ENCODE measurements at regions not wholly inside any gene's neighbourhood (a gene's known extent, or its start where the extent isn't known, plus 50 kb on each side); places are given as distances from the start of the nearest gene placed in this dataset.
"Not testable (repeated sequence)": the region's sequence is repeated elsewhere in the genome, so short reads cannot be mapped to it uniquely, and the experiment has no call there.

GRCh38 chr9:62839168-62839567 lies 1649.3 kb downstream of the SPATA31A7 start:
- not testable (repeated sequence) for H3K36me3 ChIP-seq (ENCODE audit: control insufficient read depth, low read depth, low read length); H3K9me3 ChIP-seq (ENCODE audit: control insufficient read depth, low read depth, low read length); H3K9ac ChIP-seq (ENCODE audit: low read length); H3K27ac ChIP-seq (ENCODE audit: low read length); H3K4me1 ChIP-seq (ENCODE audit: control insufficient read depth, low read depth, low read length); H3K4me3 ChIP-seq (ENCODE audit: low read length)
- peaks cover 86% of the 10 kb centered on the region for H3K27me3 ChIP-seq (ENCODE audit: control insufficient read depth, insufficient read depth, low read length)

- H3K4me1 ChIP-seq (ENCODE audit: control insufficient read depth, low read depth, low read length), result not testable (repeated sequence)
These were observed 1653.3 kb downstream of the SPATA31A7 start for GRCh38 chr9:62843145-62843544.

GRCh38 chr9:62843706-62844290 lies 1654.0 kb downstream of the SPATA31A7 start:
- H3K36me3 ChIP-seq (ENCODE audit: control insufficient read depth, low read depth, low read length); H3K4me3 ChIP-seq (ENCODE audit: low read length); H3K9ac ChIP-seq (ENCODE audit: low read length); H3K4me1 ChIP-seq (ENCODE audit: control insufficient read depth, low read depth, low read length); H3K27ac ChIP-seq (ENCODE audit: low read length); H3K9me3 ChIP-seq (ENCODE audit: control insufficient read depth, low read depth, low read length): not testable (repeated sequence)
- peaks cover 60% of the 10 kb centered on the region for H3K27me3 ChIP-seq (ENCODE audit: control insufficient read depth, insufficient read depth, low read length)

More at GRCh38 chr9:62843145-62843544, 1653.3 kb downstream of the SPATA31A7 start:
- H3K9ac ChIP-seq (ENCODE audit: low read length); H3K9me3 ChIP-seq (ENCODE audit: control insufficient read depth, low read depth, low read length); H3K4me3 ChIP-seq (ENCODE audit: low read length); H3K27ac ChIP-seq (ENCODE audit: low read length); H3K36me3 ChIP-seq (ENCODE audit: control insufficient read depth, low read depth, low read length): not testable (repeated sequence)
- H3K27me3 ChIP-seq (ENCODE audit: control insufficient read depth, insufficient read depth, low read length), result peaks cover 64% of the 10 kb centered on the region

- not testable (repeated sequence) for H3K9ac ChIP-seq (ENCODE audit: low read length); H3K9me3 ChIP-seq (ENCODE audit: control insufficient read depth, low read depth, low read length); H3K4me3 ChIP-seq (ENCODE audit: low read length); H3K4me1 ChIP-seq (ENCODE audit: control insufficient read depth, low read depth, low read length); H3K27ac ChIP-seq (ENCODE audit: low read length); H3K36me3 ChIP-seq (ENCODE audit: control insufficient read depth, low read depth, low read length)
- H3K27me3 ChIP-seq (ENCODE audit: control insufficient read depth, insufficient read depth, low read length), result peaks cover 56% of the 10 kb centered on the region
These were observed 1654.9 kb downstream of the SPATA31A7 start for GRCh38 chr9:62844681-62845185.

- not testable (repeated sequence) for H3K9me3 ChIP-seq (ENCODE audit: control insufficient read depth, low read depth, low read length); H3K4me3 ChIP-seq (ENCODE audit: low read length); H3K9ac ChIP-seq (ENCODE audit: low read length); H3K4me1 ChIP-seq (ENCODE audit: control insufficient read depth, low read depth, low read length); H3K36me3 ChIP-seq (ENCODE audit: control insufficient read depth, low read depth, low read length); H3K27ac ChIP-seq (ENCODE audit: low read length)
- H3K27me3 ChIP-seq (ENCODE audit: control insufficient read depth, insufficient read depth, low read length), result peaks cover 60% of the 10 kb centered on the region
These were observed 1658.4 kb downstream of the SPATA31A7 start for GRCh38 chr9:62848258-62848657.

GRCh38 chr9:62849991-62850390 lies 1660.2 kb downstream of the SPATA31A7 start:
- not testable (repeated sequence) for H3K9me3 ChIP-seq (ENCODE audit: control insufficient read depth, low read depth, low read length); H3K36me3 ChIP-seq (ENCODE audit: control insufficient read depth, low read depth, low read length); H3K9ac ChIP-seq (ENCODE audit: low read length); H3K4me1 ChIP-seq (ENCODE audit: control insufficient read depth, low read depth, low read length); H3K4me3 ChIP-seq (ENCODE audit: low read length); H3K27ac ChIP-seq (ENCODE audit: low read length)
- H3K27me3 ChIP-seq (ENCODE audit: control insufficient read depth, insufficient read depth, low read length), result peaks cover 52% of the 10 kb centered on the region

- H3K27me3 ChIP-seq (ENCODE audit: control insufficient read depth, insufficient read depth, low read length), result peaks cover 69% of the 10 kb centered on the region
- H3K4me1 ChIP-seq (ENCODE audit: control insufficient read depth, low read depth, low read length); H3K36me3 ChIP-seq (ENCODE audit: control insufficient read depth, low read depth, low read length); H3K4me3 ChIP-seq (ENCODE audit: low read length); H3K27ac ChIP-seq (ENCODE audit: low read length); H3K9ac ChIP-seq (ENCODE audit: low read length); H3K9me3 ChIP-seq (ENCODE audit: control insufficient read depth, low read depth, low read length): not testable (repeated sequence)
These were observed 1667.4 kb downstream of the SPATA31A7 start for GRCh38 chr9:62857280-62857679.

GRCh38 chr9:62858240-62858639 lies 1668.4 kb downstream of the SPATA31A7 start:
- not testable (repeated sequence) for H3K27ac ChIP-seq (ENCODE audit: low read length); H3K9me3 ChIP-seq (ENCODE audit: control insufficient read depth, low read depth, low read length); H3K4me1 ChIP-seq (ENCODE audit: control insufficient read depth, low read depth, low read length); H3K36me3 ChIP-seq (ENCODE audit: control insufficient read depth, low read depth, low read length); H3K4me3 ChIP-seq (ENCODE audit: low read length); H3K9ac ChIP-seq (ENCODE audit: low read length)
- peaks cover 68% of the 10 kb centered on the region for H3K27me3 ChIP-seq (ENCODE audit: control insufficient read depth, insufficient read depth, low read length)

- H3K4me1 ChIP-seq (ENCODE audit: control insufficient read depth, low read depth, low read length); H3K4me3 ChIP-seq (ENCODE audit: low read length); H3K9ac ChIP-seq (ENCODE audit: low read length); H3K36me3 ChIP-seq (ENCODE audit: control insufficient read depth, low read depth, low read length); H3K27ac ChIP-seq (ENCODE audit: low read length); H3K9me3 ChIP-seq (ENCODE audit: control insufficient read depth, low read depth, low read length): not testable (repeated sequence)
- peaks cover 83% of the 10 kb centered on the region for H3K27me3 ChIP-seq (ENCODE audit: control insufficient read depth, insufficient read depth, low read length)
These were observed 1671.4 kb downstream of the SPATA31A7 start for GRCh38 chr9:62860939-62861860.

- H3K4me1 ChIP-seq (ENCODE audit: control insufficient read depth, low read depth, low read length); H3K27ac ChIP-seq (ENCODE audit: low read length); H3K4me3 ChIP-seq (ENCODE audit: low read length); H3K9ac ChIP-seq (ENCODE audit: low read length); H3K9me3 ChIP-seq (ENCODE audit: control insufficient read depth, low read depth, low read length); H3K36me3 ChIP-seq (ENCODE audit: control insufficient read depth, low read depth, low read length): not testable (repeated sequence)
- H3K27me3 ChIP-seq (ENCODE audit: control insufficient read depth, insufficient read depth, low read length), result peaks cover 85% of the 10 kb centered on the region
These were observed 1672.3 kb downstream of the SPATA31A7 start for GRCh38 chr9:62862180-62862579.

GRCh38 chr9:62863319-62863718 lies 1673.5 kb downstream of the SPATA31A7 start:
- H3K27ac ChIP-seq (ENCODE audit: low read length); H3K4me1 ChIP-seq (ENCODE audit: control insufficient read depth, low read depth, low read length); H3K9ac ChIP-seq (ENCODE audit: low read length); H3K4me3 ChIP-seq (ENCODE audit: low read length); H3K9me3 ChIP-seq (ENCODE audit: control insufficient read depth, low read depth, low read length); H3K36me3 ChIP-seq (ENCODE audit: control insufficient read depth, low read depth, low read length): not testable (repeated sequence)
- H3K27me3 ChIP-seq (ENCODE audit: control insufficient read depth, insufficient read depth, low read length), result peaks cover 88% of the 10 kb centered on the region

- not testable (repeated sequence) for H3K4me1 ChIP-seq (ENCODE audit: control insufficient read depth, low read depth, low read length); H3K4me3 ChIP-seq (ENCODE audit: low read length); H3K9me3 ChIP-seq (ENCODE audit: control insufficient read depth, low read depth, low read length); H3K9ac ChIP-seq (ENCODE audit: low read length); H3K27ac ChIP-seq (ENCODE audit: low read length); H3K36me3 ChIP-seq (ENCODE audit: control insufficient read depth, low read depth, low read length)
- peaks cover 83% of the 10 kb centered on the region for H3K27me3 ChIP-seq (ENCODE audit: control insufficient read depth, insufficient read depth, low read length)
These were observed 1674.0 kb downstream of the SPATA31A7 start for GRCh38 chr9:62863867-62864266.

Data from iPS-18a (cell line).